ENCODE measurements at regions not wholly inside any gene's neighbourhood (a gene's known extent, or its start where the extent isn't known, plus 50 kb on each side); places are given as distances from the start of the nearest gene placed in this dataset.
"Not testable (repeated sequence)": the region's sequence is repeated elsewhere in the genome, so short reads cannot be mapped to it uniquely, and the experiment has no call there.

- H3K9me3 Mint-ChIP-seq (ENCODE audit: insufficient read depth) = no peaks in the 10 kb centered on the region
- ATAC-seq (no peak), DNase-seq (no peak)
- H3K27ac Mint-ChIP-seq = no peak overlapping the region
- POLR2A ChIA-PET = no interaction called here
- H3K4me1 Mint-ChIP-seq (ENCODE audit: low read depth) = no peaks in the 10 kb centered on the region
- no peak overlapping the region for H3K4me3 Mint-ChIP-seq
- CTCF ChIA-PET = interaction anchor here (0.6 kb wide), 1 partner anchor 60 kb away, joined by 3 read pairs; no protein-coding TSS in a partner anchor
- H3K36me3 Mint-ChIP-seq (ENCODE audit: low read depth) = no peaks in the 10 kb centered on the region
- H3K27me3 Mint-ChIP-seq (ENCODE audit: low read depth) = peaks cover 12% of the 10 kb centered on the region
These were observed 74.1 kb upstream of the CCL21 start for GRCh38 chr9:34783951-34784487.

GRCh38 chr9:34782372-34782771 is 72.4 kb upstream of the CCL21 start:
- no peaks in the 10 kb centered on the region for H3K36me3 Mint-ChIP-seq (ENCODE audit: low read depth)
- H3K4me3 Mint-ChIP-seq = no peak overlapping the region
- ChIA-PET CTCF (interaction anchor here (0.8 kb wide), 1 partner anchor 80 kb away, joined by 3 read pairs; no protein-coding TSS in a partner anchor), POLR2A (no interaction called here)
- no peaks in the 10 kb centered on the region for H3K9me3 Mint-ChIP-seq (ENCODE audit: insufficient read depth)
- no peaks in the 10 kb centered on the region for H3K4me1 Mint-ChIP-seq (ENCODE audit: low read depth)
- H3K27me3 Mint-ChIP-seq (ENCODE audit: low read depth) = peaks cover 10% of the 10 kb centered on the region
- DNase-seq (no peak), ATAC-seq (no peak)
- H3K27ac Mint-ChIP-seq = no peak overlapping the region

DNA sequence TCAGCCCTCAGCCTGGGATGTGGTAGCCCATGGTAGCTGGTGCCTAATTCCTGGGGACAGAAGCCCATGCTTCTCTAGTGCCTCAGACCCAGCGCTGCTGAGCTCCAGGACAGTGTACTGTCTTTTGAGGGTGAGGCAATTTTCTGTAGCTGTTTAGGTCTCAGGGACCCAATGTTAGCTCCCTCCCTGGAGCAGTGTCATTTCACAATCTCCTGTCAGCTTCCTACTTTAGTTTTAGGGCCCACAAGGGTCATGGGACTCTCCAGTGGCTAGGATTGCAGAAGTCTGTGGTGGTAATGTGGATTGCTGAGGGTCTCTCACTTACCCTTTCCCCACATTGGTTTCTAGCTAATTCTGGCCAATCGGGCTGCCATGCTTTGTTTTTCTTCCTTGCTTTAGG is 67.7 kb upstream of the CCL21 start:
- Mint-ChIP-seq H3K27me3 (ENCODE audit: low read depth) (peaks cover 10% of the 10 kb centered on the region), H3K4me1 (ENCODE audit: low read depth) (no peaks in the 10 kb centered on the region), H3K36me3 (ENCODE audit: low read depth) (no peaks in the 10 kb centered on the region), H3K9me3 (ENCODE audit: insufficient read depth) (no peaks in the 10 kb centered on the region), H3K27ac (no peak overlapping the region), H3K4me3 (no peak overlapping the region)
- ATAC-seq (no peak), DNase-seq (no peak)
- ChIA-PET POLR2A (no interaction called here), CTCF (no interaction called here)

- DNase-seq = no peak
- no peaks in the 10 kb centered on the region for H3K9me3 Mint-ChIP-seq (ENCODE audit: insufficient read depth)
- CTCF ChIA-PET = no interaction called here
- no peaks in the 10 kb centered on the region for H3K36me3 Mint-ChIP-seq (ENCODE audit: low read depth)
- H3K4me1 Mint-ChIP-seq (ENCODE audit: low read depth) = no peaks in the 10 kb centered on the region
- ATAC-seq = no peak
- H3K27me3 Mint-ChIP-seq (ENCODE audit: low read depth) = peaks cover 13% of the 10 kb centered on the region
- no peak overlapping the region for H3K4me3 Mint-ChIP-seq
- POLR2A ChIA-PET = no interaction called here
- H3K27ac Mint-ChIP-seq = no peak overlapping the region
These were observed 64.0 kb upstream of the CCL21 start for GRCh38 chr9:34773955-34774354.

DNA sequence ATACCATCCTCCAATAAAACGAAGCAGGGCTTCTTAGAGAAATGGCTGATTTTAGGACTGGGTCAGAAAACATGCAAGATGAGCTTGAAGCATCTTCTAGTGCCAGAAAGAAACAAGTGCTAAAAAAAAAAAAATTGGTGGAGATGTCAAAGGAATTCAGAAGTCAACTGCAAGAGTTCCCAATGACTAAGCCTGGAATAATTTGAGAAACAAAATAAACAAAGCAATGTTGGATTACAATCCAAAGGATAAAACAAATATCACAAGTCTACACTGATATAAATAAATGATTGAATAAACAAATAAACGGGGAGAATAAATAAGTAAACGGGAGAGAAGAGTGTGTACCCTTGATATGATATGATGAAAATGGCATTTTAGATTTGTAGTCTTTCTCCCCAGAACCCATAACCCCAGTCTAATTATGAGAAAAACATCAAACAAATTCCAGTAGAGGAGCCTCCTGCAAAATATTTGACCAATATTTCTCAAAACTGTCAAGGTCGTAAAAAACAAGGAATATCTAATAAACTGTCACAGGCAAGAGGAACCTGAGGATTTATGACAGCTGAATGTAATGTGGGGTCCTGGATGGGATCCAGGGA is 63.5 kb upstream of the CCL21 start:
- ChIA-PET POLR2A (interaction anchor here (0.6 kb wide), 1 partner anchor 639 kb away, joined by 3 read pairs; no protein-coding TSS in a partner anchor), CTCF (no interaction called here)
- no peak overlapping the region for H3K27ac Mint-ChIP-seq

GRCh38 chr9:34771007-34771406 is 61.1 kb upstream of the CCL21 start:
- H3K9me3 Mint-ChIP-seq (ENCODE audit: insufficient read depth) = no peaks in the 10 kb centered on the region
- H3K27me3 Mint-ChIP-seq (ENCODE audit: low read depth) = peaks cover 8% of the 10 kb centered on the region
- DNase-seq (no peak), ATAC-seq (no peak)
- H3K27ac Mint-ChIP-seq = no peak overlapping the region
- no peaks in the 10 kb centered on the region for H3K4me1 Mint-ChIP-seq (ENCODE audit: low read depth)
- POLR2A ChIA-PET = no interaction called here
- H3K36me3 Mint-ChIP-seq (ENCODE audit: low read depth) = no peaks in the 10 kb centered on the region
- H3K4me3 Mint-ChIP-seq = no peak overlapping the region
- CTCF ChIA-PET = no interaction called here

More for the DNA sequence above, 63.5 kb upstream of the CCL21 start:
- ATAC-seq (no peak), DNase-seq (no peak)
- no peaks in the 10 kb centered on the region for H3K36me3 Mint-ChIP-seq (ENCODE audit: low read depth)
- H3K4me1 Mint-ChIP-seq (ENCODE audit: low read depth) = no peaks in the 10 kb centered on the region
- H3K9me3 Mint-ChIP-seq (ENCODE audit: insufficient read depth) = no peaks in the 10 kb centered on the region
- no peak overlapping the region for H3K4me3 Mint-ChIP-seq
- H3K27me3 Mint-ChIP-seq (ENCODE audit: low read depth) = peaks cover 9% of the 10 kb centered on the region

DNA sequence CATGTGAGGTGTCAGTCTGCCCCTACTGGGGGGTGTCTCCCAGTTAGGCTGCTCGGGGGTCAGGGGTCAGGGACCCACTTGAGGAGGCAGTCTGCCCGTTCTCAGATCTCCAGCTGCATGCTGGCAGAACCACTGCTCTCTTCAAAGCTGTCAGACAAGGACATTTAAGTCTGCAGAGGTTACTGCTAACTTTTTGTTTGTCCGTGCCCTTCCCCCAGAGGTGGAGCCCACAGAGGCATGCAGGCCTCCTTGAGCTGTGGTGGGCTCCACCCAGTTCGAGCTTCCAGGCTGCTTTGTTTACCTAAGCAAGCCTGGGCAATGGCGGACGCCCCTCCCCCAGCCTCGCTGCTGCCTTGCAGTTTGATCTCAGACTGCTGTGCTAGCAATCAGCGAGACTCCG is 57.2 kb upstream of the CCL21 start:
- CTCF ChIA-PET; H3K36me3 Mint-ChIP-seq (ENCODE audit: low read depth); H3K4me3 Mint-ChIP-seq; H3K9me3 Mint-ChIP-seq (ENCODE audit: insufficient read depth); POLR2A ChIA-PET; H3K27ac Mint-ChIP-seq; ATAC-seq; H3K27me3 Mint-ChIP-seq (ENCODE audit: low read depth); H3K4me1 Mint-ChIP-seq (ENCODE audit: low read depth); DNase-seq: not testable (repeated sequence)

GRCh38 chr9:34760196-34761040 is 50.5 kb upstream of the CCL21 start:
- DNase-seq = peak; percentile 65
- ATAC-seq = peak; percentile 96
- H3K9me3 Mint-ChIP-seq (ENCODE audit: insufficient read depth); H3K4me3 Mint-ChIP-seq; H3K27ac Mint-ChIP-seq; H3K36me3 Mint-ChIP-seq (ENCODE audit: low read depth); H3K4me1 Mint-ChIP-seq (ENCODE audit: low read depth); POLR2A ChIA-PET: not testable (repeated sequence)
- peaks cover 25% of the 10 kb centered on the region for H3K27me3 Mint-ChIP-seq (ENCODE audit: low read depth)
- CTCF ChIA-PET = interaction anchor here (0.5 to 1.7 kb wide), 13 partner anchors 9 to 354 kb away, joined by 3 to 13 read pairs (median 5); no protein-coding TSS in a partner anchor

Data from activated CD8-positive, alpha-beta T cell treated with anti-CD3 and anti-CD28 coated beads, Interleukin-2, amount 10 ng/mL, durations not matched to agents 7 days and 5 days (primary cell).